ENCODE measurements at regions not wholly inside any gene's neighbourhood (a gene's known extent, or its start where the extent isn't known, plus 50 kb on each side); places are given as distances from the start of the nearest gene placed in this dataset.
"Not testable (repeated sequence)": the region's sequence is repeated elsewhere in the genome, so short reads cannot be mapped to it uniquely, and the experiment has no call there.

- 90 to 96% methylated on average over 3 to 8 of the region's 8 CpGs for WGBS, 2 experiments (ENCODE audit: insufficient coverage in 1 of 2, insufficient read length in 1 of 2)
- Mint-ChIP-seq H3K36me3 (ENCODE audit: low read depth) (no peaks in the 10 kb centered on the region), H3K4me1 (peaks cover 1% of the 10 kb centered on the region), H3K4me3 (no peak overlapping the region), H3K27ac (no peak overlapping the region), H3K9me3 (peaks cover 52% of the 10 kb centered on the region), H3K27me3 (ENCODE audit: insufficient read depth) (peaks cover 11% of the 10 kb centered on the region)
- H3K9ac ChIP-seq (ENCODE audit: extremely low read depth, low read length, poor library complexity, severe bottlenecking) = no peak overlapping the region
- DNase-seq = no peak
- TF ChIP-seq CTCF (conservative IDR thresholded peaks at IDR 0.05) = no peak
- H3K27ac ChIP-seq (ENCODE audit: low read depth, low read length) = no peak overlapping the region
- no peaks in the 10 kb centered on the region for H3K27me3 ChIP-seq (ENCODE audit: control insufficient read depth, insufficient read depth, low read length, poor library complexity, severe bottlenecking)
- H3K36me3 ChIP-seq (ENCODE audit: control insufficient read depth, insufficient read depth, low read length) = no peaks in the 10 kb centered on the region
- no peaks in the 10 kb centered on the region for H3K9me3 ChIP-seq (ENCODE audit: control insufficient read depth, low read length)
- no peaks in the 10 kb centered on the region for H3K4me1 ChIP-seq (ENCODE audit: control insufficient read depth, insufficient read depth, low read length)
- no peak overlapping the region for H3K4me3 ChIP-seq (ENCODE audit: low read length)
These were observed 62.3 kb downstream of the ADCYAP1 start for GRCh38 chr18:966759-967576.

GRCh38 chr18:968910-969309, 64.2 kb downstream of the ADCYAP1 start:
- DNase-seq; H3K36me3 Mint-ChIP-seq (ENCODE audit: low read depth); H3K9ac ChIP-seq (ENCODE audit: extremely low read depth, low read length, poor library complexity, severe bottlenecking); H3K4me1 ChIP-seq (ENCODE audit: control insufficient read depth, insufficient read depth, low read length); H3K27ac ChIP-seq (ENCODE audit: low read depth, low read length); H3K27me3 ChIP-seq (ENCODE audit: control insufficient read depth, insufficient read depth, low read length, poor library complexity, severe bottlenecking); H3K4me1 Mint-ChIP-seq; H3K27ac Mint-ChIP-seq; H3K9me3 ChIP-seq (ENCODE audit: control insufficient read depth, low read length); H3K4me3 Mint-ChIP-seq; H3K4me3 ChIP-seq (ENCODE audit: low read length); H3K36me3 ChIP-seq (ENCODE audit: control insufficient read depth, insufficient read depth, low read length): not testable (repeated sequence)
- Mint-ChIP-seq H3K27me3 (ENCODE audit: insufficient read depth) (peaks cover 11% of the 10 kb centered on the region), H3K9me3 (peaks cover 54% of the 10 kb centered on the region)
- WGBS, 2 experiments (ENCODE audit: insufficient coverage in 1 of 2, insufficient read length in 1 of 2) = 76% methylated on average over 1 of the region's 1 CpG; no CpG with 5 or more reads in 1 of the 2 experiments

GRCh38 chr18:969311-969710, 64.6 kb downstream of the ADCYAP1 start:
- H3K4me3 Mint-ChIP-seq; H3K27ac Mint-ChIP-seq; H3K36me3 ChIP-seq (ENCODE audit: control insufficient read depth, insufficient read depth, low read length); H3K27ac ChIP-seq (ENCODE audit: low read depth, low read length); H3K9me3 ChIP-seq (ENCODE audit: control insufficient read depth, low read length); H3K27me3 Mint-ChIP-seq (ENCODE audit: insufficient read depth); H3K36me3 Mint-ChIP-seq (ENCODE audit: low read depth); DNase-seq; H3K27me3 ChIP-seq (ENCODE audit: control insufficient read depth, insufficient read depth, low read length, poor library complexity, severe bottlenecking); H3K4me1 ChIP-seq (ENCODE audit: control insufficient read depth, insufficient read depth, low read length); H3K4me3 ChIP-seq (ENCODE audit: low read length); H3K9ac ChIP-seq (ENCODE audit: extremely low read depth, low read length, poor library complexity, severe bottlenecking); H3K4me1 Mint-ChIP-seq: not testable (repeated sequence)
- peaks cover 58% of the 10 kb centered on the region for H3K9me3 Mint-ChIP-seq
- 89% methylated on average over 1 of the region's 3 CpGs; no CpG with 5 or more reads in 1 of the 2 experiments for WGBS, 2 experiments (ENCODE audit: insufficient coverage in 1 of 2, insufficient read length in 1 of 2)

GRCh38 chr18:974606-975005, 69.9 kb downstream of the ADCYAP1 start:
- not testable (repeated sequence) for H3K4me1 Mint-ChIP-seq; H3K27me3 Mint-ChIP-seq (ENCODE audit: insufficient read depth); H3K4me3 Mint-ChIP-seq; H3K9me3 ChIP-seq (ENCODE audit: control insufficient read depth, low read length); H3K9ac ChIP-seq (ENCODE audit: extremely low read depth, low read length, poor library complexity, severe bottlenecking); H3K4me1 ChIP-seq (ENCODE audit: control insufficient read depth, insufficient read depth, low read length); H3K4me3 ChIP-seq (ENCODE audit: low read length); DNase-seq; H3K27ac ChIP-seq (ENCODE audit: low read depth, low read length); H3K27ac Mint-ChIP-seq; H3K27me3 ChIP-seq (ENCODE audit: control insufficient read depth, insufficient read depth, low read length, poor library complexity, severe bottlenecking); H3K36me3 ChIP-seq (ENCODE audit: control insufficient read depth, insufficient read depth, low read length)
- H3K36me3 Mint-ChIP-seq (ENCODE audit: low read depth) = peaks cover 17% of the 10 kb centered on the region
- 92% methylated on average over 1 of the region's 6 CpGs; no CpG with 5 or more reads in 1 of the 2 experiments for WGBS, 2 experiments (ENCODE audit: insufficient coverage in 1 of 2, insufficient read length in 1 of 2)
- H3K9me3 Mint-ChIP-seq = peaks cover 58% of the 10 kb centered on the region

GRCh38 chr18:976393-977128, 71.9 kb downstream of the ADCYAP1 start:
- not testable (repeated sequence) for H3K4me1 ChIP-seq (ENCODE audit: control insufficient read depth, insufficient read depth, low read length); H3K36me3 ChIP-seq (ENCODE audit: control insufficient read depth, insufficient read depth, low read length); DNase-seq; H3K4me1 Mint-ChIP-seq; H3K27me3 ChIP-seq (ENCODE audit: control insufficient read depth, insufficient read depth, low read length, poor library complexity, severe bottlenecking); H3K9ac ChIP-seq (ENCODE audit: extremely low read depth, low read length, poor library complexity, severe bottlenecking); H3K27me3 Mint-ChIP-seq (ENCODE audit: insufficient read depth); H3K27ac ChIP-seq (ENCODE audit: low read depth, low read length); H3K9me3 ChIP-seq (ENCODE audit: control insufficient read depth, low read length)
- peak overlapping the region; percentile 84 for H3K4me3 ChIP-seq (ENCODE audit: low read length)
- peak overlapping the region; percentile 96 for H3K27ac Mint-ChIP-seq
- H3K9me3 Mint-ChIP-seq = peaks cover 45% of the 10 kb centered on the region
- peak overlapping the region; percentile 77 for H3K4me3 Mint-ChIP-seq
- peaks cover 20% of the 10 kb centered on the region for H3K36me3 Mint-ChIP-seq (ENCODE audit: low read depth)
- WGBS, 2 experiments (ENCODE audit: insufficient coverage in 1 of 2, insufficient read length in 1 of 2) = 29% methylated on average over 19 of the region's 37 CpGs; no CpG with 5 or more reads in 1 of the 2 experiments

GRCh38 chr18:977327-977726, 72.7 kb downstream of the ADCYAP1 start:
- Mint-ChIP-seq H3K9me3 (peaks cover 44% of the 10 kb centered on the region), H3K4me3 (peak overlapping the region; percentile 77), H3K36me3 (ENCODE audit: low read depth) (peaks cover 20% of the 10 kb centered on the region), H3K27ac (peak overlapping the region; percentile 96)
- H3K9ac ChIP-seq (ENCODE audit: extremely low read depth, low read length, poor library complexity, severe bottlenecking); H3K36me3 ChIP-seq (ENCODE audit: control insufficient read depth, insufficient read depth, low read length); H3K27me3 Mint-ChIP-seq (ENCODE audit: insufficient read depth); DNase-seq; H3K4me1 ChIP-seq (ENCODE audit: control insufficient read depth, insufficient read depth, low read length); H3K9me3 ChIP-seq (ENCODE audit: control insufficient read depth, low read length); H3K27me3 ChIP-seq (ENCODE audit: control insufficient read depth, insufficient read depth, low read length, poor library complexity, severe bottlenecking); H3K4me1 Mint-ChIP-seq; H3K27ac ChIP-seq (ENCODE audit: low read depth, low read length): not testable (repeated sequence)
- WGBS, 2 experiments (ENCODE audit: insufficient coverage in 1 of 2, insufficient read length in 1 of 2) = no CpG with 5 or more reads among the region's 1 CpG
- peak overlapping the region; percentile 84 for H3K4me3 ChIP-seq (ENCODE audit: low read length)
